HFF-Myc (cell line): ENCODE measurements at regions not wholly inside any gene's neighbourhood (a gene's known extent, or its start where the extent isn't known, plus 50 kb on each side); places are given as distances from the start of the nearest gene placed in this dataset.

Source experiments
- DNase-seq: peaks from one replicate; pipeline ENCODE4 v3.0.0-alpha.2; 2011; ENCODE audit warnings: low read depth; ENCODE audit errors: extremely low read depth
- H3K4me3 ChIP-seq: replicated peaks from 2 replicates; pipeline ENCODE4 v1.5.1; 2011; ENCODE audit warnings: low read depth, mild to moderate bottlenecking, control low read depth, low read length
- CTCF ChIP-seq: IDR thresholded peaks from 2 replicates; pipeline ENCODE4 v1.5.1; 2012; ENCODE audit warnings: mild to moderate bottlenecking, low read depth, low read length, control low read depth; ENCODE audit errors: missing control alignments

GRCh38 chr10:61529208-61529607 lies 76.0 kb upstream of the TMEM26 start:
- no peak overlapping the region for H3K4me3 ChIP-seq
- DNase-seq: no peak
- TF ChIP-seq CTCF: no peak

- no peak for DNase-seq
- no peak overlapping the region for H3K4me3 ChIP-seq
- no peak for TF ChIP-seq CTCF
Observed at GRCh38 chr10:61503051-61503450, 49.9 kb upstream of the TMEM26 start.
